Activated CD4-positive, alpha-beta T cell treated with anti-CD3 and anti-CD28 coated beads, Interleukin-2, amount 50 U/mL, for 1 hour (primary cell): ENCODE measurements at regions not wholly inside any gene's neighbourhood (a gene's known extent, or its start where the extent isn't known, plus 50 kb on each side); places are given as distances from the start of the nearest gene placed in this dataset.

ENCODE experiments used
- DNase-seq: peaks from one replicate; pipeline ENCODE4 v3.0.0-alpha.2; 2020

GRCh38 chrX:69221239-69222102 lies 56.2 kb upstream of the PJA1 start:
- DNase-seq: no peak

DNA sequence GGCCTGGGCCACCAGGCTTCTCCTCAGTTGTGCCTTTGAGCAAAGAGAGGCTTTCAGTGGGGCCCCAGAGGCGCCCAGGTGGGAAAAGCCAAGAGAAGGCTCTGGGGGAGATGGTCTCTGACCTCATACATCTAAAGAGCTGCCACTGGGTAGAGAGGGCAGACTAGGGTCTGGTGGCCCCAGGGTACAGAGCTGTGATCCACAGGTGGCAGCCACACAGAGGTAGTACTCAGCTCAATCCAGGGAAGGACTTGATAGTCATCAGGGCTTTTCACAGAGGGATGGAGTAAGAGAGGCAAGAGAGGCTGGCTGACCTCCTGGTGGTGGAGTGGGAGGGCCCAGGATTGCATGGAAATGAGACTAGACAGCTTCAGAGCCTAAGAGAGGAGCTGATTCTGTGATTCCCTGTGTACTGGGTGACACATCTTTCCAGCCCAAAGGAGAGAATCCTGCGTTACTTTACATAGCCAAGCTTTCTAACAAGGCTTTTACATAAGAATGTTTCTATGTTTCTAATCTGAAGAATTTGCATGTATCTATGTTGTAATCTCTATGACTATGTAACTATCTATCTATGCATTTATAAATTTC lies 53.2 kb upstream of the PJA1 start:
- no peak for DNase-seq

GRCh38 chrX:69216911-69217310 lies 51.7 kb upstream of the PJA1 start:
- DNase-seq: no peak

DNA sequence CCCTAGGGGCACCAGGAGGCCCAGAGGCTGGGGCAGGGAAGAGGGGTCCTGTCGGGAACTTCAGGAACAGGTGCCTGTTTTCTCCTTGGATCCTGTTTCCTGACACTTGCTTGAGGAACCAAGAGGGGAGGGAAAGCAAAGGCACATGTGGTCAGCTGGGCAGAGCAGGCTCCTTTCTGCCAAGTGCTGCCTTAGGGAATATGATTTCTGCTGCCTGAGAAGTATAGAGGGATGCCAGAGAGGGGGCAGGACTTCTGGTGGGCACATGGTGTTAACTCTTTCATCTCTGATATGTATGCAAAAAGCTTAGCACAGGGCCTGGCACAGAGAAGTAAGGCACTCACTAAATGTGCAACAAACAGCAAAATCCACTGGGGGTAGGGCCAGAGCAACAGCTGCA lies 51.2 kb upstream of the PJA1 start:
- no peak for DNase-seq

- no peak for DNase-seq
These were observed 50.1 kb upstream of the PJA1 start for GRCh38 chrX:69215161-69215875.
